B cell (primary cell): ENCODE measurements at regions not wholly inside any gene's neighbourhood (a gene's known extent, or its start where the extent isn't known, plus 50 kb on each side); places are given as distances from the start of the nearest gene placed in this dataset.

Source experiments
- ATAC-seq: fragments of 200-7000 bp; cut with Tn5 transposase; one replicate; pipeline ENCODE4 v1.10.0; 2021; ENCODE audit warnings: low read depth, mild to moderate bottlenecking, moderate number of reproducible peaks, moderate library complexity
- CTCF ChIA-PET: fragments of 350-600 bp; sonication (Branson Sonifier 250); formaldehyde crosslinking; loops from one replicate; lab custom pipeline; 2021; ENCODE audit warnings: antibody characterized with exemption, inconsistent platforms; lab: Charles Lee
- POLR2A ChIA-PET: fragments of 350-600 bp; sonication (Branson Sonifier 250); formaldehyde crosslinking; loops from one replicate; lab custom pipeline; 2021; ENCODE audit warnings: antibody characterized with exemption; lab: Charles Lee
- DNase-seq: peaks from one replicate; pipeline ENCODE4 v3.0.0; 2013
- H2AFZ ChIP-seq: 2 replicates; pipeline ENCODE4 v1.6.1; 2012; ENCODE audit warnings: mild to moderate bottlenecking, low read depth, low read length; ENCODE audit not compliant: insufficient read depth, poor library complexity, severe bottlenecking
- H3K27ac ChIP-seq, 2 donors: 1 replicate in 1 of 2; 2 replicates in 1 of 2; pipeline ENCODE4 v1.5.1; 2012 to 2013; ENCODE audit warnings: low read length in 2 of 2, mild to moderate bottlenecking in 2 of 2, moderate library complexity in 1 of 2
- H3K27me3 ChIP-seq, 4 experiments: fragments of 200-600 bp in 1 of 4; sonication (generic) in 1 of 4; replicated peaks in 1 of 4; 1 replicate in 2 of 4; 2 replicates in 2 of 4; pipeline versions ENCODE4 v1.6.1 to v1.7.0; 2013 to 2016; ENCODE audit warnings: low read length in 3 of 4, mild to moderate bottlenecking in 2 of 4, mixed read lengths in 1 of 4, moderate library complexity in 1 of 4; ENCODE audit not compliant: insufficient read depth in 4 of 4, control insufficient read depth in 3 of 4; ENCODE audit errors: control extremely low read depth in 1 of 4
- H3K36me3 ChIP-seq, 2 experiments: replicated peaks in 1 of 2; 1 replicate in 1 of 2; 2 replicates in 1 of 2; pipeline versions ENCODE4 v1.6.1 to v1.7.1; 2013; ENCODE audit warnings: low read length in 1 of 2; ENCODE audit not compliant: insufficient read depth in 2 of 2, control insufficient read depth in 1 of 2; ENCODE audit errors: control extremely low read depth in 1 of 2, extremely low read depth in 1 of 2
- H3K4me1 ChIP-seq, 2 donors: fragments of 200-600 bp in 1 of 2; sonication (generic) in 1 of 2; 1 replicate in 1 of 2; 2 replicates in 1 of 2; pipeline versions ENCODE4 v1.5.1 to v1.6.1; 2013 to 2017; ENCODE audit warnings: low read length in 2 of 2; ENCODE audit not compliant: control insufficient read depth in 2 of 2, insufficient read depth in 2 of 2
- H3K4me2 ChIP-seq: replicated peaks from 2 replicates; pipeline ENCODE3; 2012; ENCODE audit warnings: mild to moderate bottlenecking, low read depth, low read length; ENCODE audit not compliant: poor library complexity, severe bottlenecking
- H3K4me3 ChIP-seq, 5 experiments: fragments of 200-600 bp in 1 of 5; sonication (generic) in 1 of 5; 1 replicate in 3 of 5; 2 replicates in 2 of 5; pipeline versions ENCODE4 v1.5.1 to v1.7.0; 2011 to 2016; ENCODE audit warnings: low read length in 4 of 5, mild to moderate bottlenecking in 4 of 5, low read depth in 2 of 5, control low read depth in 1 of 5, moderate library complexity in 1 of 5; ENCODE audit not compliant: insufficient read depth in 1 of 5; ENCODE audit errors: control extremely low read depth in 1 of 5, extremely low read depth in 1 of 5
- H3K79me2 ChIP-seq: fragments of 200-600 bp; sonication (generic); one replicate; pipeline ENCODE4 v1.6.0; 2016; ENCODE audit warnings: low read length; ENCODE audit not compliant: control insufficient read depth, insufficient read depth
- H3K9ac ChIP-seq: fragments of 200-600 bp; sonication (generic); 2 replicates; pipeline ENCODE4 v1.6.1; 2017; ENCODE audit warnings: mild to moderate bottlenecking, low read length, moderate library complexity
- H3K9me3 ChIP-seq, 3 donors: one replicate each; pipeline versions ENCODE4 v1.6.1 to v1.7.1; 2013; ENCODE audit warnings: low read length in 2 of 3; ENCODE audit not compliant: control insufficient read depth in 2 of 3, insufficient read depth in 1 of 3; ENCODE audit errors: control extremely low read depth in 1 of 3
- H4K20me1 ChIP-seq: 2 replicates; pipeline ENCODE4 v1.6.0; 2012; ENCODE audit warnings: mild to moderate bottlenecking, low read length; ENCODE audit not compliant: insufficient read depth, control insufficient read depth, poor library complexity, severe bottlenecking
- H3K27ac Mint-ChIP-seq: one replicate; pipeline ENCODE4 v1.8.0; 2021; ENCODE audit warnings: mixed read lengths
- H3K27me3 Mint-ChIP-seq: one replicate; pipeline ENCODE4 v1.8.0; 2021; ENCODE audit warnings: mixed read lengths
- H3K4me1 Mint-ChIP-seq: one replicate; pipeline ENCODE4 v1.8.0; 2021; ENCODE audit warnings: mixed read lengths
- H3K4me3 Mint-ChIP-seq: one replicate; pipeline ENCODE4 v1.8.0; 2021; ENCODE audit warnings: mixed read lengths
- H3K9me3 Mint-ChIP-seq: one replicate; pipeline ENCODE4 v1.8.0; 2022; ENCODE audit warnings: mixed read lengths; ENCODE audit not compliant: insufficient read depth
- CTCF ChIP-seq: fragments of 200-600 bp; IDR thresholded peaks from one replicate; pipeline ENCODE4 v1.8.0; 2022; ENCODE audit warnings: antibody characterized with exemption, mild to moderate bottlenecking
- EZH2 ChIP-seq: IDR thresholded peaks from 2 replicates; pipeline ENCODE4 v1.6.1; 2012; ENCODE audit warnings: borderline replicate concordance, low read depth, mild to moderate bottlenecking, moderate library complexity, low read length; ENCODE audit not compliant: insufficient read depth, poor library complexity, severe bottlenecking
- WGBS: methylation state at CpG from one replicate; pipeline ENCODE4 v1.1.5; 2013; ENCODE audit warnings: missing lambda C conversion rate; ENCODE audit not compliant: insufficient coverage; 5-methylcytosine and 5-hydroxymethylcytosine counted together
- intact Hi-C: fragments of 100-400 bp; cut with micrococcal nuclease; formaldehyde crosslinking; loops from one replicate; pipeline ENCODE4 v1.10.0; 2022

GRCh38 chr14:51581017-51581881 is 70.5 kb upstream of the FRMD6 start:
- H3K4me3 ChIP-seq: no peak overlapping the region
- 88% methylated on average over 1 of the region's 4 CpGs for WGBS
- H3K4me1 ChIP-seq: no peaks in the 10 kb centered on the region
- ATAC-seq: no peak
- ChIA-PET POLR2A (no interaction called here), CTCF (no interaction called here)
- no peak overlapping the region for H3K27ac ChIP-seq
- no peak overlapping the region for H3K4me3 Mint-ChIP-seq
- H3K27me3 ChIP-seq: peaks cover 0 to 4% (median 1%) of the 10 kb centered on the region in 4 experiments
- H3K27ac Mint-ChIP-seq: no peak overlapping the region
- intact Hi-C loops: no loop called here
- no peaks in the 10 kb centered on the region for H3K9me3 ChIP-seq
- TF ChIP-seq EZH2: no peak
- H3K9ac ChIP-seq: no peak overlapping the region
- no peaks in the 10 kb centered on the region for H3K4me1 Mint-ChIP-seq
- no peaks in the 10 kb centered on the region for H3K36me3 ChIP-seq
- no peaks in the 10 kb centered on the region for H3K9me3 Mint-ChIP-seq
- H3K4me2 ChIP-seq: no peak overlapping the region
- no peaks in the 10 kb centered on the region for H3K79me2 ChIP-seq
- DNase-seq: no peak
- H4K20me1 ChIP-seq: no peaks in the 10 kb centered on the region
- H3K27me3 Mint-ChIP-seq: peaks cover 30% of the 10 kb centered on the region
- no peak overlapping the region for H2AFZ ChIP-seq

- H3K4me3 ChIP-seq: no peak overlapping the region
- DNase-seq (no peak), ATAC-seq (no peak)
- H3K27me3 ChIP-seq: no peaks in the 10 kb centered on the region
- POLR2A ChIA-PET: no interaction called here
- H3K9me3 ChIP-seq: no peaks in the 10 kb centered on the region
- H3K4me1 ChIP-seq: no peaks in the 10 kb centered on the region
- Mint-ChIP-seq H3K4me3 (no peak overlapping the region), H3K27me3 (peaks cover 18% of the 10 kb centered on the region), H3K9me3 (no peaks in the 10 kb centered on the region), H3K4me1 (no peaks in the 10 kb centered on the region), H3K27ac (no peak overlapping the region)
- intact Hi-C loops: no loop called here
- no CpG with 5 or more reads among the region's 2 CpGs for WGBS
- H3K4me2 ChIP-seq: no peak overlapping the region
- no peak overlapping the region for H2AFZ ChIP-seq
- no peak overlapping the region for H3K9ac ChIP-seq
- H3K79me2 ChIP-seq: no peaks in the 10 kb centered on the region
- H4K20me1 ChIP-seq: no peaks in the 10 kb centered on the region
- CTCF ChIA-PET: no interaction called here
- H3K27ac ChIP-seq: no peak overlapping the region
- no peaks in the 10 kb centered on the region for H3K36me3 ChIP-seq
- no peak for TF ChIP-seq EZH2
- TF ChIP-seq CTCF: no peak
These were observed 69.3 kb upstream of the FRMD6 start for GRCh38 chr14:51582437-51582836.
